HFF-Myc (cell line): ENCODE measurements at regions not wholly inside any gene's neighbourhood (a gene's known extent, or its start where the extent isn't known, plus 50 kb on each side); places are given as distances from the start of the nearest gene placed in this dataset.

Experiments used
- DNase-seq: peaks from one replicate; pipeline ENCODE4 v3.0.0-alpha.2; 2011; ENCODE audit warnings: low read depth; ENCODE audit errors: extremely low read depth
- H3K4me3 ChIP-seq: replicated peaks from 2 replicates; pipeline ENCODE4 v1.5.1; 2011; ENCODE audit warnings: low read depth, mild to moderate bottlenecking, control low read depth, low read length
- TF ChIP-seq, protein P1 (sequence below): IDR thresholded peaks from 2 replicates; pipeline ENCODE4 v1.5.1; 2012; ENCODE audit warnings: mild to moderate bottlenecking, low read depth, low read length, control low read depth; ENCODE audit errors: missing control alignments

- TF ChIP-seq, protein P1, sequence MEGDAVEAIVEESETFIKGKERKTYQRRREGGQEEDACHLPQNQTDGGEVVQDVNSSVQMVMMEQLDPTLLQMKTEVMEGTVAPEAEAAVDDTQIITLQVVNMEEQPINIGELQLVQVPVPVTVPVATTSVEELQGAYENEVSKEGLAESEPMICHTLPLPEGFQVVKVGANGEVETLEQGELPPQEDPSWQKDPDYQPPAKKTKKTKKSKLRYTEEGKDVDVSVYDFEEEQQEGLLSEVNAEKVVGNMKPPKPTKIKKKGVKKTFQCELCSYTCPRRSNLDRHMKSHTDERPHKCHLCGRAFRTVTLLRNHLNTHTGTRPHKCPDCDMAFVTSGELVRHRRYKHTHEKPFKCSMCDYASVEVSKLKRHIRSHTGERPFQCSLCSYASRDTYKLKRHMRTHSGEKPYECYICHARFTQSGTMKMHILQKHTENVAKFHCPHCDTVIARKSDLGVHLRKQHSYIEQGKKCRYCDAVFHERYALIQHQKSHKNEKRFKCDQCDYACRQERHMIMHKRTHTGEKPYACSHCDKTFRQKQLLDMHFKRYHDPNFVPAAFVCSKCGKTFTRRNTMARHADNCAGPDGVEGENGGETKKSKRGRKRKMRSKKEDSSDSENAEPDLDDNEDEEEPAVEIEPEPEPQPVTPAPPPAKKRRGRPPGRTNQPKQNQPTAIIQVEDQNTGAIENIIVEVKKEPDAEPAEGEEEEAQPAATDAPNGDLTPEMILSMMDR: no peak
- H3K4me3 ChIP-seq: no peak overlapping the region
- no peak for DNase-seq
Measured at GRCh38 chr2:101608408-101609310, 88.8 kb upstream of the MAP4K4 start.

DNA sequence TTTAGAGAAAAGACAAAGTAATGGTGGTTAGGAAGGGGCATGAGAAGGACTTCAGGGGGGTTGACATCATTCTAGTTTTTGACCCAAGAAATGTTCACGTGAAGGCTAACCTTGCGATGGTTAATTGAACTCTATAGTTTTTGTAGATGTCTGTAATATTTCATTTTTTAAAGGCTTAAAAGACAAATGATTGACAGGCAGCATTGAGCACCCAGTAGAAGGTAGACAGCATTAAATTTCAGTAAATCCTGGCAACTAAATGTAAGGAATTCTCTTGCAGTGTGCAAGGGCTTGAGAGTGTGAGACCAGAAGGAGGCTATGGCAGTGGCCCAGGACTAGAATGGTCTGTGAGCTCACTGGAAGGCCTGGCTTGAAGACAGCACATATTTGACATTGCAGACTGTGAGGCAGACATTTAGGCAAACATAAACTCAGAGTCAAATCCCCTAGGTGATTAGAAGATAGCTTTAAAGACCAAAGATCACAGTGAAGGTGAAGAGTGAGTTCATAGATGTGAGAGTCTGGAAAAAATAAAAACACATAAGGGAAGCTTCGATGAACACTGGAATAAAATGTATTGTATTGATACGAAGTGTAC is 100.1 kb upstream of the MAP4K4 start:
- DNase-seq: no peak
- H3K4me3 ChIP-seq: no peak overlapping the region
- TF ChIP-seq, protein P1: no peak

DNA sequence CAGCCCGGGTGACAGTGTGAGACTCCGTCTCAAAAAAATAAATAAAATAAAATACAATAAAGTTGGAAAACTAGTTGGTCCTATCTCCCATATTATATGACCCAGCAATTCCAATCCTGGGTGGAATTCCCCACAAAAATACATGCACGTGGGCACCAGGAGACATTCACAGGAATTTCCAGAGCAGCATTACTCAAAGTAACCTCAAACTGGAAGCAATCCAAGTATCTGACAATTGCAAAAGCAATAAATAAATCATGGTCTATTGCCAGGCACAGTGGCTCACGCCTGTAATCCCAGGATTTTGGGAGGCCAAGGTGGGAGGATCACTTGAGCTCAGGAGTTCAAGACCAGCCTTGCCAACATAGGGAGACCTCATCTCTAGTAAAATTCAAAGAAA is 101.2 kb upstream of the MAP4K4 start:
- TF ChIP-seq, protein P1: no peak
- DNase-seq: peak; percentile 25

GRCh38 chr2:101587251-101587650 is 110.3 kb upstream of the MAP4K4 start:
- H3K4me3 ChIP-seq: no peak overlapping the region
- TF ChIP-seq, protein P1: no peak
- DNase-seq: no peak

More for the DNA sequence above, 101.2 kb upstream of the MAP4K4 start:
- no peak overlapping the region for H3K4me3 ChIP-seq

DNA sequence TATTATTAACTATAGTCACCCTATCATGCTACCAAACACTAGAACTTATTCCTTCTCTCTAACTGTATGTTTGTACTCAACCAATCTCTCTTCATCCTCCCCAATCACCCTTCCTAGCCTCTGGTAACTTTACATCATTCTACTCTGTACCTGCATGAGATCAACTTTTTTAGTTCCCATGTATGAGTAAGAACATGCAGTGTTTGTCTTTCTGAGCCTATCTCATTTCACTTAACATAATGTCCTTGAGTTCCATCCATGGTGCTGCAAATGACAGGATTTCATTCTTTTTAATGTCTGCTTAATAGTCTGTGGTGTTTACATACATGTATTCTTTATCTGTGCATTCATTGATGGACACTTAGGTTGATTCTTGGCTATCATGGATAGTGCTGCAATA is 108.9 kb upstream of the RFX8 start:
- TF ChIP-seq, protein P1: no peak

GRCh38 chr2:101581675-101582299 is 106.9 kb upstream of the RFX8 start:
- no peak overlapping the region for H3K4me3 ChIP-seq
- no peak for DNase-seq
- TF ChIP-seq, protein P1: no peak

More for the DNA sequence above, 108.9 kb upstream of the RFX8 start:
- DNase-seq: no peak
- H3K4me3 ChIP-seq: no peak overlapping the region
